ENCODE measurements at regions not wholly inside any gene's neighbourhood (a gene's known extent, or its start where the extent isn't known, plus 50 kb on each side); places are given as distances from the start of the nearest gene placed in this dataset.

- H3K27me3 ChIP-seq = no peaks in the 10 kb centered on the region
- DNase-seq = no peak
- no peaks in the 10 kb centered on the region for H3K9me3 ChIP-seq
- H3K4me1 ChIP-seq = no peaks in the 10 kb centered on the region
- intact Hi-C loops (cut with DNase I) = no loop called here
- WGBS, 2 donors = 71 to 87% methylated on average over 4 of the region's 4 CpGs
- TF ChIP-seq CTCF (IDR thresholded peaks at IDR 0.05) (no peak), POLR2A (IDR thresholded peaks at IDR 0.05) (no peak)
- H3K4me3 ChIP-seq (replicated peaks in 1 of 3) = no peak overlapping the region
- no peak overlapping the region for H3K27ac ChIP-seq
- H3K36me3 ChIP-seq = no peaks in the 10 kb centered on the region
These were observed 214.9 kb upstream of the MPHOSPH6 start for GRCh38 chr16:82384949-82385348.

GRCh38 chr16:82384017-82384416 is 214.0 kb upstream of the MPHOSPH6 start:
- DNase-seq = no peak
- Histone ChIP-seq H3K4me3 (replicated peaks in 1 of 3) (no peak overlapping the region), H3K27me3 (no peaks in the 10 kb centered on the region), H3K27ac (no peak overlapping the region), H3K9me3 (no peaks in the 10 kb centered on the region), H3K4me1 (no peaks in the 10 kb centered on the region), H3K36me3 (no peaks in the 10 kb centered on the region)
- 55 to 87% methylated on average over 4 of the region's 4 CpGs for WGBS, 2 donors
- intact Hi-C loops (cut with DNase I) = no loop called here
- TF ChIP-seq CTCF (IDR thresholded peaks at IDR 0.05) (no peak), POLR2A (IDR thresholded peaks at IDR 0.05) (no peak)

- Histone ChIP-seq H3K4me1 (no peaks in the 10 kb centered on the region), H3K36me3 (no peaks in the 10 kb centered on the region), H3K4me3 (replicated peaks in 1 of 3) (no peak overlapping the region), H3K27me3 (no peaks in the 10 kb centered on the region), H3K27ac (no peak overlapping the region), H3K9me3 (no peaks in the 10 kb centered on the region)
- intact Hi-C loops (cut with DNase I) = no loop called here
- no peak for DNase-seq
- no peak for TF ChIP-seq POLR2A (IDR thresholded peaks at IDR 0.05)
- no peak for TF ChIP-seq CTCF (IDR thresholded peaks at IDR 0.05)
- 58 to 67% methylated on average over 4 of the region's 4 CpGs for WGBS, 2 donors
These were observed 212.5 kb upstream of the MPHOSPH6 start for GRCh38 chr16:82382521-82382920.

- Histone ChIP-seq H3K36me3 (no peaks in the 10 kb centered on the region), H3K9me3 (no peaks in the 10 kb centered on the region), H3K27me3 (no peaks in the 10 kb centered on the region), H3K27ac (no peak overlapping the region), H3K4me1 (no peaks in the 10 kb centered on the region), H3K4me3 (replicated peaks in 1 of 3) (no peak overlapping the region)
- no peak for TF ChIP-seq POLR2A (IDR thresholded peaks at IDR 0.05)
- TF ChIP-seq CTCF (IDR thresholded peaks at IDR 0.05) = no peak
- DNase-seq = no peak
- intact Hi-C loops (cut with DNase I) = no loop called here
- WGBS, 2 donors = 89 to 90% methylated on average over 5 of the region's 5 CpGs
These were observed 209.5 kb upstream of the MPHOSPH6 start for GRCh38 chr16:82379551-82379950.

GRCh38 chr16:82373976-82374375 is 204.0 kb upstream of the MPHOSPH6 start:
- DNase-seq = no peak
- H3K4me1 ChIP-seq = no peaks in the 10 kb centered on the region
- no peaks in the 10 kb centered on the region for H3K9me3 ChIP-seq
- no peak overlapping the region for H3K27ac ChIP-seq
- H3K36me3 ChIP-seq = no peaks in the 10 kb centered on the region
- intact Hi-C loops (cut with DNase I) = no loop called here
- TF ChIP-seq POLR2A (IDR thresholded peaks at IDR 0.05) (no peak), CTCF (IDR thresholded peaks at IDR 0.05) (no peak)
- no peak overlapping the region for H3K4me3 ChIP-seq (replicated peaks in 1 of 3)
- H3K27me3 ChIP-seq = no peaks in the 10 kb centered on the region
- WGBS, 2 donors = 72 to 86% methylated on average over 2 of the region's 2 CpGs
